HUES48 (cell line): ENCODE measurements at regions not wholly inside any gene's neighbourhood (a gene's known extent, or its start where the extent isn't known, plus 50 kb on each side); places are given as distances from the start of the nearest gene placed in this dataset.

Source experiments
- H3K27ac ChIP-seq: one replicate; pipeline ENCODE4 v1.7.0; 2013; ENCODE audit warnings: low read depth, low read length, inconsistent platforms
- H3K27me3 ChIP-seq: 2 replicates; pipeline ENCODE4 v1.6.1; 2013; ENCODE audit warnings: mild to moderate bottlenecking, low read length; ENCODE audit not compliant: control insufficient read depth, insufficient read depth
- H3K36me3 ChIP-seq: 2 replicates; pipeline ENCODE4 v1.6.1; 2013; ENCODE audit warnings: low read length; ENCODE audit not compliant: control insufficient read depth, insufficient read depth
- H3K4me1 ChIP-seq: 2 replicates; pipeline ENCODE4 v1.6.1; 2013; ENCODE audit warnings: mild to moderate bottlenecking, low read length; ENCODE audit not compliant: control insufficient read depth, insufficient read depth
- H3K4me3 ChIP-seq: 2 replicates; pipeline ENCODE4 v1.5.1; 2013; ENCODE audit warnings: mild to moderate bottlenecking, low read depth, low read length
- H3K9ac ChIP-seq: 2 replicates; pipeline ENCODE4 v1.6.1; 2013; ENCODE audit warnings: mild to moderate bottlenecking, low read depth, low read length, moderate library complexity
- H3K9me3 ChIP-seq: 2 replicates; pipeline ENCODE4 v1.6.1; 2013; ENCODE audit warnings: low read length; ENCODE audit not compliant: control insufficient read depth, insufficient read depth

- H3K36me3 ChIP-seq = no peaks in the 10 kb centered on the region
- H3K27me3 ChIP-seq = no peaks in the 10 kb centered on the region
- no peak overlapping the region for H3K4me3 ChIP-seq
- no peaks in the 10 kb centered on the region for H3K4me1 ChIP-seq
- H3K9me3 ChIP-seq = no peaks in the 10 kb centered on the region
- no peak overlapping the region for H3K27ac ChIP-seq
- no peak overlapping the region for H3K9ac ChIP-seq
Measured at GRCh38 chr13:74871369-74872070, 610.4 kb downstream of the TBC1D4 start.

- Histone ChIP-seq H3K27me3 (no peaks in the 10 kb centered on the region), H3K4me1 (no peaks in the 10 kb centered on the region), H3K9me3 (no peaks in the 10 kb centered on the region), H3K27ac (no peak overlapping the region), H3K4me3 (no peak overlapping the region), H3K36me3 (no peaks in the 10 kb centered on the region), H3K9ac (no peak overlapping the region)
Measured at GRCh38 chr13:74870865-74871264, 611.1 kb downstream of the TBC1D4 start.

GRCh38 chr13:74869846-74870245 lies 612.1 kb downstream of the TBC1D4 start:
- no peaks in the 10 kb centered on the region for H3K27me3 ChIP-seq
- H3K4me3 ChIP-seq = no peak overlapping the region
- H3K9me3 ChIP-seq = no peaks in the 10 kb centered on the region
- H3K27ac ChIP-seq = no peak overlapping the region
- H3K4me1 ChIP-seq = no peaks in the 10 kb centered on the region
- no peaks in the 10 kb centered on the region for H3K36me3 ChIP-seq
- H3K9ac ChIP-seq = no peak overlapping the region

GRCh38 chr13:74868049-74868448 lies 613.9 kb downstream of the TBC1D4 start:
- H3K4me3 ChIP-seq = no peak overlapping the region
- no peaks in the 10 kb centered on the region for H3K36me3 ChIP-seq
- no peaks in the 10 kb centered on the region for H3K9me3 ChIP-seq
- H3K27me3 ChIP-seq = no peaks in the 10 kb centered on the region
- H3K27ac ChIP-seq = no peak overlapping the region
- H3K4me1 ChIP-seq = no peaks in the 10 kb centered on the region
- H3K9ac ChIP-seq = no peak overlapping the region

GRCh38 chr13:74867460-74867859 lies 614.5 kb downstream of the TBC1D4 start:
- no peaks in the 10 kb centered on the region for H3K4me1 ChIP-seq
- no peaks in the 10 kb centered on the region for H3K27me3 ChIP-seq
- H3K27ac ChIP-seq = no peak overlapping the region
- no peaks in the 10 kb centered on the region for H3K9me3 ChIP-seq
- H3K9ac ChIP-seq = no peak overlapping the region
- H3K36me3 ChIP-seq = no peaks in the 10 kb centered on the region
- H3K4me3 ChIP-seq = no peak overlapping the region

- Histone ChIP-seq H3K9me3 (no peaks in the 10 kb centered on the region), H3K4me3 (no peak overlapping the region), H3K27ac (no peak overlapping the region), H3K36me3 (no peaks in the 10 kb centered on the region), H3K4me1 (no peaks in the 10 kb centered on the region), H3K9ac (no peak overlapping the region), H3K27me3 (no peaks in the 10 kb centered on the region)
Measured at GRCh38 chr13:74866101-74866500, 615.9 kb downstream of the TBC1D4 start.

- H3K27me3 ChIP-seq = no peaks in the 10 kb centered on the region
- no peaks in the 10 kb centered on the region for H3K4me1 ChIP-seq
- no peaks in the 10 kb centered on the region for H3K36me3 ChIP-seq
- H3K9me3 ChIP-seq = no peaks in the 10 kb centered on the region
- no peak overlapping the region for H3K9ac ChIP-seq
- H3K4me3 ChIP-seq = no peak overlapping the region
- H3K27ac ChIP-seq = no peak overlapping the region
Measured at GRCh38 chr13:74865656-74866055, 616.3 kb downstream of the TBC1D4 start.

GRCh38 chr13:74860789-74861188 lies 621.2 kb downstream of the TBC1D4 start:
- H3K4me3 ChIP-seq = no peak overlapping the region
- H3K4me1 ChIP-seq = no peaks in the 10 kb centered on the region
- no peaks in the 10 kb centered on the region for H3K9me3 ChIP-seq
- no peaks in the 10 kb centered on the region for H3K36me3 ChIP-seq
- no peak overlapping the region for H3K27ac ChIP-seq
- H3K9ac ChIP-seq = no peak overlapping the region
- H3K27me3 ChIP-seq = no peaks in the 10 kb centered on the region

- no peaks in the 10 kb centered on the region for H3K27me3 ChIP-seq
- no peak overlapping the region for H3K4me3 ChIP-seq
- H3K4me1 ChIP-seq = no peaks in the 10 kb centered on the region
- no peak overlapping the region for H3K9ac ChIP-seq
- no peaks in the 10 kb centered on the region for H3K36me3 ChIP-seq
- no peaks in the 10 kb centered on the region for H3K9me3 ChIP-seq
- no peak overlapping the region for H3K27ac ChIP-seq
Measured at GRCh38 chr13:74850893-74851292, 631.1 kb downstream of the TBC1D4 start.

GRCh38 chr13:74847966-74848365 lies 634.0 kb downstream of the TBC1D4 start:
- H3K27me3 ChIP-seq = no peaks in the 10 kb centered on the region
- no peak overlapping the region for H3K27ac ChIP-seq
- no peak overlapping the region for H3K9ac ChIP-seq
- H3K36me3 ChIP-seq = no peaks in the 10 kb centered on the region
- H3K4me3 ChIP-seq = no peak overlapping the region
- no peaks in the 10 kb centered on the region for H3K9me3 ChIP-seq
- no peaks in the 10 kb centered on the region for H3K4me1 ChIP-seq

- Histone ChIP-seq H3K27ac (no peak overlapping the region), H3K4me3 (no peak overlapping the region), H3K9me3 (no peaks in the 10 kb centered on the region), H3K27me3 (no peaks in the 10 kb centered on the region), H3K9ac (no peak overlapping the region), H3K36me3 (no peaks in the 10 kb centered on the region), H3K4me1 (no peaks in the 10 kb centered on the region)
Measured at GRCh38 chr13:74845806-74846205, 636.2 kb downstream of the TBC1D4 start.
